NCI-H1930 (cell line): ENCODE measurements at regions not wholly inside any gene's neighbourhood (a gene's known extent, or its start where the extent isn't known, plus 50 kb on each side); places are given as distances from the start of the nearest gene placed in this dataset.
"Not testable (repeated sequence)": the region's sequence is repeated elsewhere in the genome, so short reads cannot be mapped to it uniquely, and the experiment has no call there.

Experiments
- DNase-seq, 2 experiments: peaks; one replicate each; lab custom pipeline; 2025; lab: John Stamatoyannopoulos, UW

DNA sequence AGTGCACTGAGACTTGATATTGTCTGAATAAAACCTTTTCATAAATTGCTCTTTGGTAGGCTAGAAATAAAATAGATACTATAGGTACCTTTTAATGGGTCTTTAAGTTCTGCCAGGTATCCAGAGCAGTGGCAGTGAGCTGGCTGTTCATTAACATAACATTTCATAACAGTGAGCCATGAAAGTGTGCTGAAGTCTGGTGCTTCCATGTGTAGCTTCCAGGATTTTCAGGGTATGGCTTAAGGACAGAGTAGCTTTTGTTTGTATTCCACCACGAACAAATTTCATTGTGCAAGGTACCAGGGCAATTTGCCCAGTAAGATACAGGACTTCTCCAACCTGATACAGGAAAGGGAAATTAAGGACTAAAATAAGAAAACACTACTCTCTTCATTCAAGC is 124.7 kb upstream of the NANOGP8 start:
- DNase-seq = no peak

DNA sequence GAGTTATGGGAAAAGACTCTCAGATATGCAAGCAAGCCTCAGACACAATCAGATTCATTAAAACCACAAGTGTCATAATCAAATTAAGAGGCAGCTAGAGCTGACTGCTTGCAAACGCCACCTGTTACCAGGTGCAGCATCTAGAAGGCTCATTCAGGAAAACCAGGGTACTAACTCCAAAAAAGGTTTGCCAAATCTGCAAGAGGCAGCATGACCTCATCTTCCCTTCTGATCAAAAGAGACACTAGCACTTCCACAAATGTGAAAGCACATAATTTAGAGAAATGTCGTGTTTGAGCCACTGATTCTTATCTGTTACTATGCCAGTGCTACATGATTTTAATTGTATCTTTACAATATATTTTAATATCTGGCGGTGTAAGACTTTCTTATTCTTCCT is 123.3 kb upstream of the NANOGP8 start:
- DNase-seq = no peak

DNA sequence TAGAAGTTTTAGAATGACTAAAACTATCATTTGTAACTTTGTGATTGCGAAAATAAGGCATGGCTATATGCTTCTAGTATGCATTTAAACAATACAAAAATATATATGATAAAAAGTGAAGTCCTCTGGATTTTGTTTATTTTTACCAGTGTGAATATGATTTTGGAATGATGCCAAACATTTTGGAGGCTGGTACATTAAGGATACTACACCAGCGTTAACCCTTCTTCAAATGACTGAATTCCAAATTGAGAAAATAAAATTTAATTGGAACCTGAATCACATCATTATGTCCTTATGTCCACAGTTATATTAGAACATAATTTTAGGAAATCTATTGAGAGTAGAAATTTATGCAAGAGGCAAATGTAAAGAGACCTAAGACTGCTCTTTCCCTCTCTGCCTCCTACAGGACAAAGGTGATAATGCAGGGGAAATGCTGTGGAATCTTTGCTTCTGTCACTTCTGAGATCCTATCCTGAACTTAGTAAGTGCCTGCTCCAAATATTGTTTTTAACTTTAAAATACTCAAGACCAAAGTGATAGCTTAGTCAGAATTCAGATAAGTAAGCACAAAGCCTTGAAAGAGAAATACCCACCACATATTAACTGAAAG is 121.1 kb upstream of the NANOGP8 start:
- DNase-seq = no peak

DNA sequence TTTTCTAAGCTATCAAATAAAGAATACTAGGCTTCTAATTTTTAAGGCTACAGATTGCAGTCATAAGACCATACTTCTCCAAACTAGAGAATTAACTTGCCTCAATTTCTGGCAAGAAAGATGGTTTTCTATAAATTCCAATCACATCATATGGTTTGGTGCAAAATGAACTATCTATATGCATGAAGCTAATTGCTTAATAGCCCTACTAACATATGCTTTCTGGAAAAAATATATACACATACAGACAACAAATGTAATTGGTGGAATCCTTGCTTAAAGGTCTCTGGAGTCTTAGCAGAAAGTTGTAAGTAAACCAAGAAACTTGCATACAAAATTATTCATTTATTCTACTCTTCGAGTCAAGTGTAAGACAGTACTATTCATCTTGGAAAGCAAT is 113.1 kb upstream of the NANOGP8 start:
- DNase-seq = no peak

DNA sequence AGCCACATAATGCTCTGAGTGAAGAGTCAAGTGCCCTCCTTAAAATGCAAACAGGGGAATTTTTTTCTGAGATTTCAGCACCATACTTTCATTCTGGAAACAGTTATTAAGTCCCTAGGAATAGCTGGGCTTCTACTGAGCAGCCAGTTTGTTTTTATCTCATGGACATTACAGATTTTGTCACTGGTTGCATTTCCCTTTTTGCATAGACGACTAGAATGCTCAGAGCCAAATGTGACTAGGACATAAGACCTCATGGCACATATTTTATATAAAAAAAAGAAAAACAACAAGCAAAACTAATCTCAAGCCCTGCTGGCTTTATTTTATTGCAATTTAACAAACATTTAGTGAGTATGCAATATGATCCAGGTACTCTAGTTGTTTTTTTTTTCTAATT is 112.7 kb upstream of the NANOGP8 start:
- no peak for DNase-seq

DNA sequence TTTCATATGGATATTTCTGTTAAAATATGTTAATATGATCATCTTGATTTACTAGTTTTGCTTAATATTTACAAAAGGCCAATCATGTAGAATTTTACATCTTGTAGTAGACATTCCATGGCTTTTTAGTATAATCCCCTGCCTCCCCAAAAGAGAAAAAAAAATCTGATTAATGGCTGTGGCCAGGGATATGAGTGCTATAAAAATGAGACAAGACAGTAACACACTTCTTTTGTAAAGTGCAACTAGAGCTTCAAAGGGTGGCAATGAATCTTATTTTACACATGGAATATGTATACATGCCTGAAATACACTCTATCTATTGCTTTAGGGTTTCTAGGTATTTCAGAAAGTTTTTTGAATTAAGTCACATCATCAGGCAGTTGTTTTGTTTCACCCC is 112.2 kb upstream of the NANOGP8 start:
- no peak for DNase-seq

DNA sequence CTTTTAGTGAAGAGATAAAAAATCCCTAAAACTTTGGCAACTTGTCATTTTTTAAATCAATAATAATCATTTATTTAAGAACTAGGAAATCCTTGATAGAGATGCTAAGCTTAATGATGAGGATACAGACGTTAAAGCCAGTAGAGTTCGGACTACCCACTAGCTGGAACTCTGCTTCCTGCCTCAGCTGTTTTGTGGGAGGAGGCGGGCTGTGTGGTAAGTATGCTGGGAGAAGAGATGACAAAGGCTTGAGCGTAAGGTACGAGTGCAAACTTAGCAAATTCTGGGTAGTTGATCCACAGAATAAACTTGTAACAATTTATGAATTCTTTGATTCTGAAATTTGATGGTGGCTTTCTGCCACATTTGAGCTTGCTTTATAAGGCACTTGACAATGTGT is 111.2 kb upstream of the NANOGP8 start:
- DNase-seq = no peak

DNA sequence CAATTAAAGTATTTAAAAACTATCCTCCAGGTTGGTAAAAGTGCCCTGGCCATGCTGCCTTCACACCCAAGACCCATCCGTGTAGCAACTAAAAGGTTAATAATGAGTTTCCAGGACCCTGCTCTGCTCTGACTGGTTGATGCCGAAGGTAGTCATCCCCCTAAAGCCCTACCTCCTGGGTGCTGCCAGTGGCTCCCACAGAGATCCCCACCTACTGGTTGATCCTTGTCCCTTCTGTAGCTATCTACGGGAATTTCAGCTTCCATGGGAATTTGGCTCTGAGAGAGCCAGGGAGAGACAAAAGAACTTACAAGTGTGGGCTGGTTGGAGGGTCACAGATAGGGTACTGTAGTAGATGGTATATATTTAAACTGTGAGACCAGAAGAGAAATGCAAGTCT is 110.6 kb upstream of the NANOGP8 start:
- no peak for DNase-seq

DNA sequence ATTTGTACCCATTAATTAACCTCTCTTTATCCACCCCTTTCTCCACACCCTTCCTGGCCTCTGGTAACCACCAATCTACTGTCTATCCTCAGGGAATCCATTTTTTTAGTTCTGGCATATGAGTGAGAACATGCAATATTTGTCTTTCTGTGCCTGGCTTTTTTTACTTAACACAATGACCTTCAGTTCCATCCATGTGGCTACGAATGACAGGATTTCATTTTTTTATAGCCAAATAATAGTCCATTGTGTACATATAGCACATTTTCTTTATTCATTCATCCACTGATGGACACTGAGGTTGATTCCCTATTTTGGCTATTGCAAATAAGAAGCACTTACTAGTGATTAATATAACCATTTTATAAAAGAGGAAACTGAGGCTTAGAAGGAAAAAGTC is 109.9 kb upstream of the NANOGP8 start:
- no peak for DNase-seq

DNA sequence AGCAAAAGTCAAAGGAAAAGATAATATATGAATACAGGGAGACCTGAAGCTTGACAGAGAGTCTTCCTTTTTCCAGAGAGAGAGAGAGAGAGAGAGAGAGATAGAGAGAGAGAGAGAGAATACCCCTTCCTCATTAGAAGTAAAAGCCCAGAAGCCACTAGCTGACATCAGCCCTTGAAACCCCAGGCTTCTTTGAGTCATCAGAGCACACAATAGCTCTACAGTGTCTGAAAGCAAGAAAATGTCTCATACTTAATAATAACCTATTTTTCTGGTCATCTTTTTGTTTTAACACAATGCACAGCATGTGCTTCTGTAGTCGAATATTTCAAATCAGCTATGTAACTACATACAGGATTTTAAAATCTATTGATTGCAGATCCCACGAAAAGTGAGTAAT is 109.2 kb upstream of the NANOGP8 start:
- DNase-seq = no peak

DNA sequence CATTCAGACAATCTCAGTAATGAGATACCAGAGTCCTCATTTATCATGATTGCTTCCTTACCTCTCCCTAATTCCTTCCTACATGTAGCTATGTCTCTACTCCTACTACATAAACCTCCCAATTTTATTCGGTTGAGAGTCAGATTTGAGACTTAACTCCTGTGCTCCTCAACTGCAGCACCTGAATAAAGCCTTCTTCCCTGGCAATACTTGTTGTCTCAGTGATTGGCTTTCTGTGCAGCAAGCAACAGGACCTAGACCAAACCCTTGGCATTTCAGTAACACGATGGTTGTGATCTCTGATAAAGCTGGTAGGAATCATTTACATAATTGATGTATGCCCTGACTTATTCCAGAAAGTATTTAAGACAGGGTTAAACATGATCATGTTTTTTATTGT is 106.7 kb upstream of the NANOGP8 start:
- DNase-seq = no peak

DNA sequence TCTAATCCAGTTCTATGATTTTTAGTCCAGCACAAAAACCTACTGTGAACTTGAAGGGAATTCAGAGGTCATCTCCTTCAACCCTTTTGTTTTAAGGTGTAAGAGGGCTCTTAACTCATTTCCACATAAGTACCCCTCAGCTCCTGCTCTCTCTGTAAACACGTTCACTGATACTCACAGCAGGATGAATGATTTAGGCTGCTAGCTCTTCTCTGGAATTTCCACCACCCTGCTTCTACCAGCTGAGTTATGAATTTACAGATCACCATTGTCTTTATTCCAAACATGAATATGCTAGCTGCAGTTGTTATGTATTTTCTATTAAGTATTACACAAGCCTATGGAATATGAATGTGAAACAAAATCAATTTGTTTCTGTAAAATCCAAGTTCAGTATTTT is 101.3 kb upstream of the NANOGP8 start:
- DNase-seq = no peak

DNA sequence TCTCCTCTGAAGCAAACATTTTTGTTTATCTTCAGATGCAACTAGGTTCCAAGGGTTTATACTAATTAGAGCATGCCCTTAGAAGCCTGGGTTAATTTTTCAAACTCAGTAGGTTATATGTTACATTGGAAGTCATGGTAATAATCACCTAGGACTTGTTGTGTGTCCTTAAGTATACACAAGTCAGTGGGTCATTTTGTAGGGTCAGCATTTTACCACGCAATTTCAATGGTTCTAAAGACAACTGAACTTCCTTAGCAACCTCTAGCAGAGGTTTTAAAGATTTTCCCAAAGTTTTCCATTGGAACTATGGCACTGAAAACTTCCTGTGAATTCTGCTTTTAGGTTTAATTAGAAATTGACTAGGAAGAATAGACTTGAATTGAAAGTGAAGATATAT is 99.6 kb upstream of the NANOGP8 start:
- DNase-seq = no peak

DNA sequence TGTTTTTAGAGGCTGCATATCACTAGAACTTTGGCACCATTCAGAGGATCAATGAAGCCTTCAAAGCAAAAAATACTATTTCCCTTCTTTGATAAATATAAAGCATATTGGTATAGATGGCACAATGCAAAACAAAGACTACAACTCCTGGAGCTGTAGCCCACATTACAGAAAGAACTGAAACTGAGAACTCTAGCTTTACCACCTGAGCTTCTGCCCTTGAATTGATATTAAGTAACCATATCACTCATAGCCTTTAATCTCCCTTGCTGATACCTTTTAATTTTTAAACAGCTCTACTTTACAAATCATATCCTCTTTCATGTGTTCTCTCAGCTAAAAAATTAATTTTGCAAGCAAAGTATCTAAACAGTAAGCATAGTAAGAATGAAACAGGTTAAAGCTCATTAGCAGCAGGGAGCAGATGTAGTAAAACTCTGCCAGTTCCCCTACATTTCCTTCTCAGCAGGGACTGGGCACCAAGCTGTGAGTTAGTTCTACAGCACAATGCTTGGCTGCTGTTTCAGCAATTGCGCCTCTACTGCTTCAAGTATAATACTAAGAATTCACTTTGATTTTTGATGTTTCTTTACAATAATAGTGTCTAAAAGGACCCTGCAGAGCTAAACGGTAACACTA is 97.9 kb upstream of the NANOGP8 start:
- no peak for DNase-seq

DNA sequence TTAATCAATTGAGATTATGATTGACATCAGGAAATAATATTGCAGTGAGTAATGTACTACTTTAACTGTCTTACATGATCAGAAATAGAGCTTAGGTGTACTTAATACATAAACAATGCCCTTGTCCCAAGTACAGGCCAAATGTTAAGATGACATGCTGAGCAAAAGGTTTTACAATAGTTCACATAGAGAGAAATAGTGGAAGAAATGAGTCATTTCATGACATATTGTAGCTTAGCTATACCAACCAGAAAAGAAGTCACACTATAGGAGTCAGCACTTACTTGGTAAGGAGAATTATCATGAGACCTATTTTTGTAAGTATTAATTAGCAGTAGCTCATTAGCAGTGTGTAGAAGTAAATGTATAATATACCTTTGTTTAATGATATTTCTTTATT is 96.4 kb upstream of the NANOGP8 start:
- DNase-seq = no peak

DNA sequence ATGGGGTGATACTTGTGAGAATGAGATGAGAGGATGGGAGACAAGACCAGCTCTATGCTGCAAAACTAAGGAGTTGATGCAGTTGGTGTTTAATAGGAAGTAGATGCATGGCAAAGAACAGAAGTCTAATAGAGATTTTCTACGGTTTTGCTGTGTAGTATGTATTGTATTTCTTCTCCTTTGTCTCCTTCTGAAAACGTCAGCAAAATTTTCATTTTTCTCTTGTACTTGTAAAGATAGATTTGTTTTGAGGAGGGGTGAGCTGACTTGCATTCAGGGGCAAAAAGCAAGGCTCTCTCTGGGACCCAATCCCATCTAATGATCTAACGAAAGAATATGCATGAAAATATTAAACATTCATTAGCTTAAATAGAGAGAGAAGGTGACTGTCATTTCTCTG is 94.6 kb upstream of the NANOGP8 start:
- DNase-seq = no peak

DNA sequence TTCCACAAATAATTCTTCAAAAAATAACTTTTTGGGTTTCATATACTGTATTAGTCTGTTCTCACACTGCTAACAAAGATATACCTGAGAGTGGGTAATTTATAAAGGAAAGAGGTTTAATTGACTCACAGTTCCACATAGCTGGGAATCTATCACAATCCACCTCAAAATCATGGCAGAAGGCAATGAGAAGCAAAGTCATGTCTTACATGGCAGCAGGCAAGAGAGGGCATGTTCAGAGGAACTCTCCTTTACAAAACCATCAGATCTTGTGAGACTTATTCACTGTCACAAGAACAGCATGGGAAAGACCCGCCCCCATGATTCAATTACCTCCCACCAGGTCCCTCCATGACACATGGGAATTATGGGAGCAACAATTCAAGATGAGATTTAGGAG is 93.1 kb upstream of the NANOGP8 start:
- DNase-seq = not testable (repeated sequence)

DNA sequence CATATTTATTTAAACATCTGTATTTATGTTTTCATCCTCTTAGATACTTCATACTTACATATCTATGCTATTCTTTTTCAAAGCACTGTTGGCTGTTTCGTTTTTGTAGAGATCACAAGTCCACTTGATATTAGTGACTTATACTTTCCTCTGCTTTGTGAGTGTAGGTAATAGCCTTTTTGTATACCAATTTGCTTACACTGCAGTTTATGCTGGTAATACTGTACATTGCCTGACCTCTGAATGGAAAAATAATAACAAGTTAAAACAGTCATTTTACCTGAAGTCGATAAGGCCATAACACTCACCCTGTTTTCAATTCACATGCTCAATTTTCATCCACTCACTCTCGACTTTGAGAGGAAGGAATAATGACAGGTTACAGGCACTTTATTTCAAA is 89.9 kb upstream of the NANOGP8 start:
- no peak for DNase-seq

DNA sequence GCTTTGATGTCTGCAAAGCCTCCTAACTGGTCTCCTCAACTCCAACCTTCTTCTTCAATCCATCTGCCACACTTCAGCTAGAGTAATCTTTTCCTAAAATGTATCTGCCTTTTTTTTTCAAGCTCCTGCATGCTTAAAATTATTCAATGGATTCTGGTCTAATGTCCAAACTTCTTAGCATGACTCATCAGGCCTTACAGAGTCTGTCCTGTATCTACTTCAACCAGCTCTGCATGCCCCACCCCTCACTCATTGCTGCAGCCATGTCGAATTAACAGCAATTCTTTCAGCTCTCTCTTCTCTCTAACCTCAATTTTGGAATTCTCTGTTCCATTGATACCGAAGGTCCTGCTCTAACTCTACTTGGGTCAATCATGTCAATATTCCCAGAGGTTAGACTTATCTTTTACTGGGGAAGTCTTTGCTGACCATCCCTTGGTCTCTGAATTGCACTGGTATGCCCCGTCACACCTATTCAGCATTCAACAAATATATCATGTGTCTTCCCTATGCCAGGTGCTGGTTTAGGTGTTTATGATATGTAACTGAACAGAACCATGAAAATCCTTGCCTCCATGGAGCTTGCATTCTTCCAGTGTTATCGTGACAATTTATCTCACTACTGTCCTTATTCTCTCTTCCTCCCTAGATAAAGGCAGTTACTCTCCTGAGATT is 88.5 kb upstream of the NANOGP8 start:
- DNase-seq = no peak

DNA sequence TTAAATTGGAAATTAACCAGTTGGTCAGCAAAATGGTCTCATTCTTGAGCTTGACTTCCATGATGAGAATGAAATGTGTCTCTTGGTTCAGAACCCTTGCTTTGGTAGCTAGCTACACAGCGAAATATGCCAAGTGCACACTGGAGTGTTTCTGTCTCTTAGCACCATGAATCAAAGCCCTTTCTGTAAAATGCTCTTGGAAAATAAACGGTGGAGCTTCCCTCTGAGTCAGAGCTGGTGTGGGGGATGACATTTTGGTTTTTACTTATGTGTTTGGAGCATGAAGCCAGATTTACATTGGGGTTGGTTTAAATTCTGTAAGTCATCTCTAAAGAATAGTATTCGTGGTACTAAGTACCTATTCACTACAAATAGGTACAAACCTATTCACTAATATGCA is 85.1 kb upstream of the NANOGP8 start:
- no peak for DNase-seq

DNA sequence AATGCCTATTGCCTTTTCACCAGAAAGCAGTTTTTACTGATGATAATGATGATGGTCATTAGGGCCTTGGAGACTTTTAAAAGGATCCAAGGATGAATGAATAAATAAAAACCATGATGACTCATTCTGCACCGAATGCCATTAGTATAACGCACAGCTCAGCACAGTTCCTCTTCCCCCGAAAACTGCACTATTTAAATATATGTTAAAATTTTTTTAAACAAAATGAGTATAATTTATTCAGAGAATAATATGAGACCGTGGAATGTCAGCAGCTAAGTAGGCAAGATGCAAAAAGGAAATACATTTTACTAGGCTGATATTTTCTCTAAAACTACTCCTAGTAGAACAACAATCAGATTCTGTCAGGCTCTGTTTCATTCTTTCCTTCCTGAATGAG is 83.4 kb upstream of the NANOGP8 start:
- no peak for DNase-seq

DNA sequence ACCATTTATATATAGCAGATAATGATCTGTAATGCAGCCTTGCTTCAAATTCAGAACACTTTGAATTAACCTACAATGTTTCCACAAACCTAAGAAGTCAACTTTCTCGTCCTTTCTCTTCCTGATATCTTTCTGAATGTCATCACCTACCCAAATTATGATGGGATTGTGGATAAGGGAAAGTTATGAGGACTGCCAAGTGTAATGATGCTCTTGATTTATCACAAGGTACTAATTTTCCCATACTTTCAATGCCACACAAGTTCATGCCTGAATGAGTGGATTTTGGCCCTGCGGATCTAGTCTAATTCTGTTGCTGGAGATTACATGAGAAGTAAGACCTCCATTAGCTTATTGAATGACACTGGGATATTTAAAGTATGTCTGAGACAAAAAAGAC is 82.6 kb upstream of the NANOGP8 start:
- DNase-seq = no peak

DNA sequence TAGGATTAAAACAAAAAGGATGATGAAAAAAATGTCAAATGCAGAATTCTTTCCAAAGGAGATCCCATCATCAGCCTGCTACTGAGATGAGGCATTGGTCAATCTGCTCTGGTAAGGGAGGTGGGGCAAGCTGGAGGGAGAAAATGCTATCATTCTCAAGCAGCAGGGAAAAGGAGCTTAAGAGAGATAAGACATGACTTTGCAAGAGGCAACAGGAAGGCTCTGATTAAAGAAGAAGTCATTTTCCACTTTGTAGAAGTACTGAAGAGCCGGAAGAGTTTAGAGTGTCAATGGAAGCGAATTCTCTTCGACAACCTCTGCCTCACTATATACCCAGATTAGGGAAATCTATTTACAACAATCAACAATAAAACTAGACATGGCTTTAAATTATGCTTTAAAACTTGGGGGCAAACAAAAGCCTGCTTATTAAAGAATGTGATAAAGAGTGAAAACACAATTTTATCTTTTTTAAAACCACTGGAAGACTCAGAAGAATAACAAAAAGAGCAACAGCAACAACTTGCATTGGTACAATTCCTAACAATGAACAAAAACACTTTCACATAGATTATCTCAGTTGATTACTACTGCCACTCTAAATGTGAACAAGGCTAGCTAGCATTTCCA is 81.8 kb upstream of the NANOGP8 start:
- DNase-seq = no peak
